Endothelial cell of umbilical vein (primary cell): ENCODE measurements at regions not wholly inside any gene's neighbourhood (a gene's known extent, or its start where the extent isn't known, plus 50 kb on each side); places are given as distances from the start of the nearest gene placed in this dataset.

ENCODE experiments used
- EZH2 ChIP-seq: IDR thresholded peaks from 2 replicates; pipeline ENCODE4 v1.6.1; 2012; ENCODE audit warnings: borderline replicate concordance, low read depth, mild to moderate bottlenecking, moderate library complexity, low read length, inconsistent platforms; ENCODE audit not compliant: severe bottlenecking
- POLR2A ChIP-seq: IDR thresholded peaks from 2 replicates; pipeline ENCODE4 v1.6.1; 2012; ENCODE audit warnings: low read depth, mild to moderate bottlenecking, control low read depth, low read length
- TF ChIP-seq, protein P1 (sequence below), 2 donors: IDR thresholded peaks; 1 replicate in 1 of 2; 2 replicates in 1 of 2; pipeline ENCODE4 v1.5.1; 2011; ENCODE audit warnings: low read length in 2 of 2, mild to moderate bottlenecking in 2 of 2, moderate library complexity in 2 of 2, control low read depth in 1 of 2, inconsistent platforms in 1 of 2, low read depth in 1 of 2; ENCODE audit not compliant: insufficient read depth in 1 of 2; ENCODE audit errors: extremely low read depth in 1 of 2

DNA sequence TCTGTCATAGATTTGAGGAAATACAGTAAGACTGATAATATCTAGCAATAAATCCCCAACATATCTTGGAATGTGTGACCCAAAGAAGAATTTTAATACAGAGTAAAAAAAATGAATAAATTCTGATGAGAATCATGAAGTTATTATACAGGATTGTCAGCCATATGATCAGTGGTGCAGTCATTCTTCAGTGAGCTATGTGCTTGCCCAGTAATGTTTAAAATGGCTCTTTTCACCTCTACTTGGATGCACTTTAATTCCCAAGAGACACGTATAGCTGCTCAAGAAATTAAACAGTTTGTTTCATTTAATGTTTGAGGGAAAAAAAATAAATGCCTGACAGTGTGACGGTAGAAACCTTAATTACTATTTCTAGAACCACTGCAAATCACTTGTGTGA is 215.3 kb upstream of the FAM174A start:
- no peak for TF ChIP-seq EZH2
- TF ChIP-seq, protein P1, sequence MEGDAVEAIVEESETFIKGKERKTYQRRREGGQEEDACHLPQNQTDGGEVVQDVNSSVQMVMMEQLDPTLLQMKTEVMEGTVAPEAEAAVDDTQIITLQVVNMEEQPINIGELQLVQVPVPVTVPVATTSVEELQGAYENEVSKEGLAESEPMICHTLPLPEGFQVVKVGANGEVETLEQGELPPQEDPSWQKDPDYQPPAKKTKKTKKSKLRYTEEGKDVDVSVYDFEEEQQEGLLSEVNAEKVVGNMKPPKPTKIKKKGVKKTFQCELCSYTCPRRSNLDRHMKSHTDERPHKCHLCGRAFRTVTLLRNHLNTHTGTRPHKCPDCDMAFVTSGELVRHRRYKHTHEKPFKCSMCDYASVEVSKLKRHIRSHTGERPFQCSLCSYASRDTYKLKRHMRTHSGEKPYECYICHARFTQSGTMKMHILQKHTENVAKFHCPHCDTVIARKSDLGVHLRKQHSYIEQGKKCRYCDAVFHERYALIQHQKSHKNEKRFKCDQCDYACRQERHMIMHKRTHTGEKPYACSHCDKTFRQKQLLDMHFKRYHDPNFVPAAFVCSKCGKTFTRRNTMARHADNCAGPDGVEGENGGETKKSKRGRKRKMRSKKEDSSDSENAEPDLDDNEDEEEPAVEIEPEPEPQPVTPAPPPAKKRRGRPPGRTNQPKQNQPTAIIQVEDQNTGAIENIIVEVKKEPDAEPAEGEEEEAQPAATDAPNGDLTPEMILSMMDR (IDR thresholded peaks at IDR 0.05; ENCODE audit: extremely low read depth in 1 of 2, insufficient read depth in 1 of 2, low read depth in 1 of 2, low read length in 2 of 2), result no peak
- TF ChIP-seq POLR2A, result no peak
